ENCODE measurements at regions not wholly inside any gene's neighbourhood (a gene's known extent, or its start where the extent isn't known, plus 50 kb on each side); places are given as distances from the start of the nearest gene placed in this dataset.

- Histone ChIP-seq H3K9me3 (ENCODE audit: control insufficient read depth, insufficient read depth, low read length) (no peaks in the 10 kb centered on the region), H2BK15ac (ENCODE audit: low read depth, low read length) (no peak overlapping the region), H3K14ac (replicated peaks; ENCODE audit: low read depth, low read length) (no peak overlapping the region), H3K4ac (ENCODE audit: low read depth, low read length) (no peak overlapping the region), H4K8ac (ENCODE audit: low read depth in 2 of 2, low read length in 2 of 2) (no peak overlapping the region), H3K23ac (ENCODE audit: low read depth, low read length) (no peak overlapping the region), H3K56ac (ENCODE audit: extremely low read depth, insufficient read depth, low read length) (no peak overlapping the region), H4K91ac (ENCODE audit: insufficient read depth, low read depth, low read length) (no peak overlapping the region), H3K18ac (ENCODE audit: low read depth, low read length) (no peak overlapping the region), H3K79me1 (ENCODE audit: low read depth in 1 of 2, low read length in 2 of 2) (no peaks in the 10 kb centered on the region), H2BK20ac (ENCODE audit: low read depth, low read length) (no peak overlapping the region), H3K9ac (ENCODE audit: low read depth, low read length) (no peak overlapping the region), H2AFZ (replicated peaks; ENCODE audit: low read length, poor library complexity) (no peak overlapping the region), H3K4me1 (ENCODE audit: control insufficient read depth, insufficient read depth, low read length) (peaks cover 2% of the 10 kb centered on the region; the same call in 1 of the 2 replicates), H3K4me3 (ENCODE audit: insufficient read depth, low read depth, low read length) (no peak overlapping the region), H2BK120ac (ENCODE audit: low read depth, low read length) (no peak overlapping the region), H2AK5ac (ENCODE audit: low read depth, low read length) (no peak overlapping the region), H3K9me1 (ENCODE audit: insufficient read depth, low read length) (peaks cover 5% of the 10 kb centered on the region; the same call in 1 of the 2 replicates), H2AK9ac (replicated peaks; ENCODE audit: low read depth, low read length, poor library complexity) (no peak overlapping the region), H3K27ac (ENCODE audit: insufficient read depth, low read length) (no peak overlapping the region), H3K36me3 (ENCODE audit: control insufficient read depth, insufficient read depth, low read length) (no peaks in the 10 kb centered on the region), H3K27me3 (ENCODE audit: control insufficient read depth, insufficient read depth, low read length) (peaks cover 16% of the 10 kb centered on the region), H4K5ac (ENCODE audit: low read depth, low read length) (no peak overlapping the region), H4K20me1 (ENCODE audit: insufficient read depth, low read length) (no peaks in the 10 kb centered on the region), H2BK5ac (ENCODE audit: low read depth, low read length, poor library complexity, severe bottlenecking) (no peak overlapping the region), H3K4me2 (ENCODE audit: low read depth, low read length) (no peak overlapping the region)
- WGBS, 2 experiments (ENCODE audit: extremely low coverage in 2 of 2, insufficient read length in 1 of 2), result 92% methylated on average over 5 of the region's 10 CpGs; no CpG with 5 or more reads in 1 of the 2 experiments
- dilution Hi-C loops (cut with HindIII; ENCODE audit: low sequenced_read_pairs, unreplicated experiment), result no loop called here
- intact Hi-C loops (cut with micrococcal nuclease), result no loop called here
- POLR2A ChIA-PET (ENCODE audit: unreplicated experiment), result no interaction called here
- ATAC-seq (ENCODE audit: low read depth) (no peak), DNase-seq (no peak)
- in situ Hi-C loops (cut with MboI; ENCODE audit: low sequenced_read_pairs), result no loop called here
- BruUV-seq (replicated peaks), result no TSS peak
- no peak for TF ChIP-seq NFE2L2 (IDR thresholded peaks at IDR 0.05; ENCODE audit: low read depth, low read length)
- no peak for TF ChIP-seq RAD21 (IDR thresholded peaks at IDR 0.05; ENCODE audit: low read length)
- peak; percentile 42; the same call in 1 of the 2 replicates for TF ChIP-seq CEBPB (IDR thresholded peaks at IDR 0.05; ENCODE audit: low read depth, low read length)
- TF ChIP-seq CHD1 (IDR thresholded peaks at IDR 0.05; ENCODE audit: low read depth, low read length), result no peak
- no peak for TF ChIP-seq RCOR1 (IDR thresholded peaks at IDR 0.05; ENCODE audit: insufficient replicate concordance, low read length)
- CTCF ChIA-PET, result no interaction called here
Observed at GRCh38 chr18:57951999-57952774, 91.8 kb upstream of the NEDD4L start.

Data from IMR-90 (cell line).